ENCODE measurements at regions not wholly inside any gene's neighbourhood (a gene's known extent, or its start where the extent isn't known, plus 50 kb on each side); places are given as distances from the start of the nearest gene placed in this dataset.

DNA sequence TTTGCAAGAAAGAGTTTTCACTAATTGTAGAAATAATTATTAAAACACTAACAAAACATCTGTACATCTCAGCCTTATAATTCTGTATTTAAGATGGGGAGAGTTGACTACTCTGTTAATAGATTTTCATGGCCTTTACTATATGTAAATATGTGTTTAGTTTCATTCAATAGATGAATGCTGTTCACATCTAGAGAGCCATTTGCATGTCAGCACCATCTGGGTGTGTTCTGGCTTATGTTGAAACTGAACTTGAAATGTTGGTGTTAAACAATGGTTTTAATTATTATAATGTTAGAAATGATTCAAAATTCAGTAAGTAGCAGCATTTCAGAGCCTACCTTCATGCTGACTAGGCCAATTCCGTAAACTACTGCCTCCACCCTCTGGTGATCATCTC is 102.5 kb upstream of the ADAD1 start:
- Mint-ChIP-seq H3K9me3 (no peaks in the 10 kb centered on the region), H3K4me3 (no peak overlapping the region), H3K36me3 (ENCODE audit: insufficient read depth in 1 of 3, low read depth in 3 of 3) (peaks cover 0 to 19% (median 18%) of the 10 kb centered on the region in 3 experiments; a peak in 4 of 7 replicates), H3K27me3 (ENCODE audit: low read depth) (no peaks in the 10 kb centered on the region), H3K27ac (no peak overlapping the region), H3K4me1 (no peaks in the 10 kb centered on the region)
- H3K23ac ChIP-seq (ENCODE audit: insufficient read length, low read depth, low read length) = no peak overlapping the region
- no peak overlapping the region for H2BK5ac ChIP-seq (ENCODE audit: insufficient read length, low read length)
- H4K8ac ChIP-seq (replicated peaks; ENCODE audit: insufficient read length, low read depth, low read length) = no peak overlapping the region
- no peak overlapping the region for H2AK5ac ChIP-seq (ENCODE audit: insufficient read length, low read length)
- no peaks in the 10 kb centered on the region for H3K27me3 ChIP-seq (ENCODE audit: insufficient read depth, low read length)
- H2BK15ac ChIP-seq (ENCODE audit: low read depth, low read length) = no peak overlapping the region
- WGBS (ENCODE audit: extremely low coverage, insufficient read length, low lambda C conversion rate) = no CpG with 5 or more reads among the region's 1 CpG
- no peak overlapping the region for H3K14ac ChIP-seq (ENCODE audit: insufficient read depth, low read length)
- TF ChIP-seq, protein P1, sequence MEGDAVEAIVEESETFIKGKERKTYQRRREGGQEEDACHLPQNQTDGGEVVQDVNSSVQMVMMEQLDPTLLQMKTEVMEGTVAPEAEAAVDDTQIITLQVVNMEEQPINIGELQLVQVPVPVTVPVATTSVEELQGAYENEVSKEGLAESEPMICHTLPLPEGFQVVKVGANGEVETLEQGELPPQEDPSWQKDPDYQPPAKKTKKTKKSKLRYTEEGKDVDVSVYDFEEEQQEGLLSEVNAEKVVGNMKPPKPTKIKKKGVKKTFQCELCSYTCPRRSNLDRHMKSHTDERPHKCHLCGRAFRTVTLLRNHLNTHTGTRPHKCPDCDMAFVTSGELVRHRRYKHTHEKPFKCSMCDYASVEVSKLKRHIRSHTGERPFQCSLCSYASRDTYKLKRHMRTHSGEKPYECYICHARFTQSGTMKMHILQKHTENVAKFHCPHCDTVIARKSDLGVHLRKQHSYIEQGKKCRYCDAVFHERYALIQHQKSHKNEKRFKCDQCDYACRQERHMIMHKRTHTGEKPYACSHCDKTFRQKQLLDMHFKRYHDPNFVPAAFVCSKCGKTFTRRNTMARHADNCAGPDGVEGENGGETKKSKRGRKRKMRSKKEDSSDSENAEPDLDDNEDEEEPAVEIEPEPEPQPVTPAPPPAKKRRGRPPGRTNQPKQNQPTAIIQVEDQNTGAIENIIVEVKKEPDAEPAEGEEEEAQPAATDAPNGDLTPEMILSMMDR (conservative IDR thresholded peaks at IDR 0.05) = no peak
- H2AFZ ChIP-seq (ENCODE audit: low read length) = no peak overlapping the region
- no peak overlapping the region for H3K18ac ChIP-seq (ENCODE audit: insufficient read length, low read depth, low read length)
- H4K20me1 ChIP-seq (ENCODE audit: control insufficient read depth, insufficient read depth, insufficient read length) = no peaks in the 10 kb centered on the region
- no peak overlapping the region for H3K9ac ChIP-seq (ENCODE audit: extremely low read depth, insufficient read length, low read length)
- H3K4ac ChIP-seq (ENCODE audit: low read depth, low read length) = no peak overlapping the region
- H3K27ac ChIP-seq (ENCODE audit: insufficient read length, low read depth, low read length) = no peak overlapping the region
- H2BK20ac ChIP-seq (ENCODE audit: low read depth, low read length, poor library complexity, severe bottlenecking) = no peak overlapping the region
- no peak overlapping the region for H2BK12ac ChIP-seq (ENCODE audit: insufficient read length, low read depth, low read length)
- H3K79me1 ChIP-seq (ENCODE audit: insufficient read depth, low read depth, low read length, poor library complexity, severe bottlenecking) = no peaks in the 10 kb centered on the region
- H3K79me2 ChIP-seq (ENCODE audit: insufficient read depth, low read length) = no peaks in the 10 kb centered on the region
- no peak overlapping the region for H2BK120ac ChIP-seq (ENCODE audit: low read depth, low read length, poor library complexity, severe bottlenecking)
- no peak overlapping the region for H3K4me2 ChIP-seq (ENCODE audit: insufficient read depth, insufficient read length, low read length)
- H4K91ac ChIP-seq (ENCODE audit: insufficient read length, low read depth, low read length) = no peak overlapping the region
- no peaks in the 10 kb centered on the region for H3K9me3 ChIP-seq (ENCODE audit: control insufficient read depth, low read depth, low read length)
- H3K56ac ChIP-seq (ENCODE audit: insufficient read length, low read depth, low read length) = no peak overlapping the region
- H3T11ph ChIP-seq (ENCODE audit: low read length) = no peak overlapping the region
- no peaks in the 10 kb centered on the region for H3K23me2 ChIP-seq (ENCODE audit: insufficient read length, low read depth, low read length, poor library complexity, severe bottlenecking)
- DNase-seq = no peak
- H4K5ac ChIP-seq (ENCODE audit: insufficient read length, low read depth, low read length) = no peak overlapping the region
- H3K4me1 ChIP-seq (ENCODE audit: insufficient read depth, low read length) = no peaks in the 10 kb centered on the region

Data from H9 (cell line).